H9 (cell line): ENCODE measurements at regions not wholly inside any gene's neighbourhood (a gene's known extent, or its start where the extent isn't known, plus 50 kb on each side); places are given as distances from the start of the nearest gene placed in this dataset.

Experiments used
- DNase-seq: peaks from one replicate; pipeline ENCODE4 v3.0.0-alpha.2; 2017
- H2AFZ ChIP-seq: one replicate; pipeline ENCODE4 v1.6.1; 2013; ENCODE audit warnings: mild to moderate bottlenecking, low read length, control low read depth, moderate library complexity
- H2AK5ac ChIP-seq: 2 replicates; pipeline ENCODE4 v1.6.1; 2013; ENCODE audit warnings: low read length, control low read depth, mixed read lengths; ENCODE audit not compliant: insufficient read length
- H2BK120ac ChIP-seq: one replicate; pipeline ENCODE4 v1.6.1; 2013; ENCODE audit warnings: low read depth, mild to moderate bottlenecking, low read length, control low read depth, inconsistent platforms; ENCODE audit not compliant: poor library complexity, severe bottlenecking
- H2BK12ac ChIP-seq: 2 replicates; pipeline ENCODE4 v1.6.1; 2013; ENCODE audit warnings: low read length, control low read depth, mixed read lengths, low read depth; ENCODE audit not compliant: insufficient read length
- H2BK15ac ChIP-seq: 2 replicates; pipeline ENCODE4 v1.6.1; 2013; ENCODE audit warnings: low read depth, low read length, control low read depth
- H2BK20ac ChIP-seq: one replicate; pipeline ENCODE4 v1.6.1; 2013; ENCODE audit warnings: low read depth, mild to moderate bottlenecking, low read length, control low read depth, inconsistent platforms; ENCODE audit not compliant: poor library complexity, severe bottlenecking
- H2BK5ac ChIP-seq: 2 replicates; pipeline ENCODE4 v1.6.1; 2013; ENCODE audit warnings: low read length, control low read depth, mixed read lengths; ENCODE audit not compliant: insufficient read length
- H3K14ac ChIP-seq: 2 replicates; pipeline ENCODE4 v1.6.1; 2013; ENCODE audit warnings: low read length, control low read depth; ENCODE audit not compliant: insufficient read depth
- H3K18ac ChIP-seq: 2 replicates; pipeline ENCODE4 v1.6.1; 2013; ENCODE audit warnings: low read depth, mild to moderate bottlenecking, mixed read lengths, low read length, control low read depth; ENCODE audit not compliant: insufficient read length
- H3K23ac ChIP-seq: 2 replicates; pipeline ENCODE4 v1.6.1; 2013; ENCODE audit warnings: low read length, control low read depth, mixed read lengths, low read depth; ENCODE audit not compliant: insufficient read length
- H3K23me2 ChIP-seq: 2 replicates; pipeline ENCODE4 v1.6.1; 2013; ENCODE audit warnings: low read depth, mild to moderate bottlenecking, mixed read lengths, low read length, control low read depth; ENCODE audit not compliant: insufficient read length, poor library complexity, severe bottlenecking
- H3K27ac ChIP-seq: 2 replicates; pipeline ENCODE4 v1.5.1; 2013; ENCODE audit warnings: low read length, control low read depth, mixed read lengths, low read depth; ENCODE audit not compliant: insufficient read length
- H3K27me3 ChIP-seq: 2 replicates; pipeline ENCODE4 v1.6.1; 2013; ENCODE audit warnings: low read length, control low read depth, inconsistent platforms; ENCODE audit not compliant: insufficient read depth
- H3K4ac ChIP-seq: 2 replicates; pipeline ENCODE4 v1.6.1; 2013; ENCODE audit warnings: low read depth, mild to moderate bottlenecking, control low read depth, inconsistent platforms, low read length, moderate library complexity
- H3K4me1 ChIP-seq: 2 replicates; pipeline ENCODE4 v1.6.1; 2013; ENCODE audit warnings: low read length, control low read depth, inconsistent platforms; ENCODE audit not compliant: insufficient read depth
- H3K4me2 ChIP-seq: 2 replicates; pipeline ENCODE4 v1.6.1; 2013; ENCODE audit warnings: low read length, control low read depth, mixed read lengths; ENCODE audit not compliant: insufficient read length, insufficient read depth
- H3K56ac ChIP-seq: 2 replicates; pipeline ENCODE4 v1.6.1; 2013; ENCODE audit warnings: low read depth, mild to moderate bottlenecking, mixed read lengths, low read length, control low read depth; ENCODE audit not compliant: insufficient read length
- H3K79me1 ChIP-seq: 2 replicates; pipeline ENCODE4 v1.6.1; 2013; ENCODE audit warnings: low read depth, mild to moderate bottlenecking, moderate library complexity, low read length, control low read depth, inconsistent platforms; ENCODE audit not compliant: insufficient read depth, poor library complexity, severe bottlenecking
- H3K79me2 ChIP-seq: 2 replicates; pipeline ENCODE4 v1.6.1; 2013; ENCODE audit warnings: low read length, control low read depth, inconsistent platforms; ENCODE audit not compliant: insufficient read depth
- H3K9ac ChIP-seq: 2 replicates; pipeline ENCODE4 v1.6.1; 2013; ENCODE audit warnings: low read length, control low read depth, mixed read lengths; ENCODE audit not compliant: insufficient read length; ENCODE audit errors: extremely low read depth
- H3K9me3 ChIP-seq: one replicate; pipeline ENCODE4 v1.6.1; 2013; ENCODE audit warnings: low read depth, low read length, inconsistent platforms; ENCODE audit not compliant: control insufficient read depth
- H3T11ph ChIP-seq: one replicate; pipeline ENCODE4 v1.6.1; 2013; ENCODE audit warnings: mild to moderate bottlenecking, low read length, control low read depth, inconsistent platforms
- H4K20me1 ChIP-seq: one replicate; pipeline ENCODE4 v1.6.1; 2013; ENCODE audit not compliant: control insufficient read depth, insufficient read length, insufficient read depth
- H4K5ac ChIP-seq: 2 replicates; pipeline ENCODE4 v1.6.1; 2013; ENCODE audit warnings: low read depth, mild to moderate bottlenecking, mixed read lengths, low read length, control low read depth; ENCODE audit not compliant: insufficient read length
- H4K8ac ChIP-seq: replicated peaks from 2 replicates; pipeline ENCODE4 v1.6.1; 2013; ENCODE audit warnings: low read length, control low read depth, mixed read lengths, low read depth; ENCODE audit not compliant: insufficient read length
- H4K91ac ChIP-seq: 2 replicates; pipeline ENCODE4 v1.6.1; 2013; ENCODE audit warnings: low read depth, mild to moderate bottlenecking, moderate library complexity, mixed read lengths, low read length, control low read depth; ENCODE audit not compliant: insufficient read length
- H3K27ac Mint-ChIP-seq, 3 experiments: 2 replicates in 2 of 3; 3 replicates in 1 of 3; pipeline ENCODE4 v1.8.0; 2020 to 2021; ENCODE audit warnings: mixed read lengths in 3 of 3, mild to moderate bottlenecking in 1 of 3, moderate library complexity in 1 of 3
- H3K27me3 Mint-ChIP-seq: 2 replicates; pipeline ENCODE4 v1.8.0; 2021; ENCODE audit warnings: low read depth, mild to moderate bottlenecking, moderate library complexity, mixed read lengths
- H3K36me3 Mint-ChIP-seq, 3 experiments: 2 replicates in 2 of 3; 3 replicates in 1 of 3; pipeline ENCODE4 v1.8.0; 2020 to 2021; ENCODE audit warnings: low read depth in 3 of 3, mixed read lengths in 3 of 3; ENCODE audit not compliant: insufficient read depth in 1 of 3
- H3K4me1 Mint-ChIP-seq, 2 experiments: 2 replicates each; pipeline ENCODE4 v1.8.0; 2020; ENCODE audit warnings: mixed read lengths in 2 of 2
- H3K4me3 Mint-ChIP-seq, 2 experiments: 2 replicates in 1 of 2; 3 replicates in 1 of 2; pipeline ENCODE4 v1.8.0; 2020 to 2021; ENCODE audit warnings: mild to moderate bottlenecking in 2 of 2, mixed read lengths in 2 of 2, moderate library complexity in 1 of 2
- H3K9me3 Mint-ChIP-seq, 2 experiments: 2 replicates in 1 of 2; 3 replicates in 1 of 2; pipeline ENCODE4 v1.8.0; 2020; ENCODE audit warnings: mild to moderate bottlenecking in 2 of 2, mixed read lengths in 2 of 2, moderate library complexity in 1 of 2
- CTCF ChIP-seq: fragments of 200-600 bp; sonication (generic); conservative IDR thresholded peaks from 3 replicates; pipeline ENCODE4 v1.8.0; 2021; ENCODE audit warnings: antibody characterized with exemption, mild to moderate bottlenecking
- WGBS: extraction: QIAGEN DNeasy Blood & Tissue Kit; methylation state at CpG from one replicate; pipeline ENCODE4 v1.1.7; 2013; ENCODE audit warnings: missing lambda C conversion rate, low lambda C conversion rate, mixed read lengths; ENCODE audit not compliant: insufficient read length; ENCODE audit errors: extremely low coverage; 5-methylcytosine and 5-hydroxymethylcytosine counted together

- no peak overlapping the region for H3K27ac ChIP-seq
- no peaks in the 10 kb centered on the region for H3K79me1 ChIP-seq
- H2AFZ ChIP-seq, result no peak overlapping the region
- no peak overlapping the region for H4K5ac ChIP-seq
- no peak overlapping the region for H3K9ac ChIP-seq
- DNase-seq, result no peak
- no peak overlapping the region for H3K4ac ChIP-seq
- no peak overlapping the region for H2BK20ac ChIP-seq
- H3K4me3 Mint-ChIP-seq, result no peak overlapping the region
- no peak overlapping the region for H3K27ac Mint-ChIP-seq
- no peak for TF ChIP-seq CTCF
- H4K8ac ChIP-seq, result no peak overlapping the region
- H3K36me3 Mint-ChIP-seq, result peaks cover 0 to 4% (median 3%) of the 10 kb centered on the region in 3 experiments; a peak in 2 of 7 replicates
- H2BK12ac ChIP-seq, result no peak overlapping the region
- no peak overlapping the region for H2BK5ac ChIP-seq
- peaks cover 0 to 4% of the 10 kb centered on the region in 2 experiments; a peak in 2 of 4 replicates for H3K4me1 Mint-ChIP-seq
- no peaks in the 10 kb centered on the region for H3K79me2 ChIP-seq
- no peaks in the 10 kb centered on the region for H3K27me3 ChIP-seq
- H3K9me3 Mint-ChIP-seq, result peaks cover 6 to 8% of the 10 kb centered on the region in 2 experiments
- H3K27me3 Mint-ChIP-seq, result no peaks in the 10 kb centered on the region
- H4K91ac ChIP-seq, result no peak overlapping the region
- H4K20me1 ChIP-seq, result no peaks in the 10 kb centered on the region
- H3T11ph ChIP-seq, result no peak overlapping the region
- H3K4me2 ChIP-seq, result no peak overlapping the region
- no peak overlapping the region for H3K14ac ChIP-seq
- no peak overlapping the region for H3K23ac ChIP-seq
- no peaks in the 10 kb centered on the region for H3K9me3 ChIP-seq
- WGBS, result no CpG with 5 or more reads among the region's 3 CpGs
- H3K18ac ChIP-seq, result no peak overlapping the region
- H3K56ac ChIP-seq, result no peak overlapping the region
- no peak overlapping the region for H2AK5ac ChIP-seq
- H3K4me1 ChIP-seq, result peaks cover 2% of the 10 kb centered on the region; the same call in 1 of the 2 replicates
- no peak overlapping the region for H2BK120ac ChIP-seq
- no peak overlapping the region for H2BK15ac ChIP-seq
- no peaks in the 10 kb centered on the region for H3K23me2 ChIP-seq
Observed at GRCh38 chr7:68674826-68675225, 923.4 kb upstream of the AUTS2 start.
